ENCODE measurements at regions not wholly inside any gene's neighbourhood (a gene's known extent, or its start where the extent isn't known, plus 50 kb on each side); places are given as distances from the start of the nearest gene placed in this dataset.

GRCh38 chr9:119998614-119999013 lies 581.4 kb downstream of the CDK5RAP2 start:
- Mint-ChIP-seq H3K4me3 (no peak overlapping the region), H3K27me3 (no peaks in the 10 kb centered on the region), H3K4me1 (no peaks in the 10 kb centered on the region), H3K27ac (no peak overlapping the region), H3K9me3 (no peaks in the 10 kb centered on the region), H3K36me3 (ENCODE audit: low read depth) (no peaks in the 10 kb centered on the region)
- ChIA-PET CTCF (no interaction called here), POLR2A (no interaction called here)
- no peak for DNase-seq
- intact Hi-C loops (cut with micrococcal nuclease): no loop called here
- ATAC-seq (ENCODE audit: low read depth): no peak
- no peak for TF ChIP-seq CTCF (IDR thresholded peaks at IDR 0.05)

- Mint-ChIP-seq H3K36me3 (ENCODE audit: low read depth) (no peaks in the 10 kb centered on the region), H3K27me3 (no peaks in the 10 kb centered on the region), H3K9me3 (no peaks in the 10 kb centered on the region), H3K27ac (no peak overlapping the region), H3K4me3 (no peak overlapping the region), H3K4me1 (no peaks in the 10 kb centered on the region)
- ATAC-seq (ENCODE audit: low read depth): no peak
- CTCF ChIA-PET: no interaction called here
- no peak for TF ChIP-seq CTCF (IDR thresholded peaks at IDR 0.05)
- no peak for DNase-seq
- POLR2A ChIA-PET: no interaction called here
- intact Hi-C loops (cut with micrococcal nuclease): no loop called here
Measured at GRCh38 chr9:119991797-119992196, 588.2 kb downstream of the CDK5RAP2 start.

- H3K27me3 Mint-ChIP-seq: no peaks in the 10 kb centered on the region
- CTCF ChIA-PET: no interaction called here
- no peak for DNase-seq
- H3K36me3 Mint-ChIP-seq (ENCODE audit: low read depth): no peaks in the 10 kb centered on the region
- no peak for TF ChIP-seq CTCF (IDR thresholded peaks at IDR 0.05)
- no peaks in the 10 kb centered on the region for H3K4me1 Mint-ChIP-seq
- H3K9me3 Mint-ChIP-seq: no peaks in the 10 kb centered on the region
- no peak overlapping the region for H3K27ac Mint-ChIP-seq
- intact Hi-C loops (cut with micrococcal nuclease): no loop called here
- H3K4me3 Mint-ChIP-seq: no peak overlapping the region
- POLR2A ChIA-PET: no interaction called here
- no peak for ATAC-seq (ENCODE audit: low read depth)
Measured at GRCh38 chr9:119986713-119987112, 593.3 kb downstream of the CDK5RAP2 start.

GRCh38 chr9:119986205-119986604 lies 593.8 kb downstream of the CDK5RAP2 start:
- Mint-ChIP-seq H3K27ac (no peak overlapping the region), H3K36me3 (ENCODE audit: low read depth) (no peaks in the 10 kb centered on the region), H3K4me3 (no peak overlapping the region), H3K27me3 (peaks cover 1% of the 10 kb centered on the region), H3K4me1 (no peaks in the 10 kb centered on the region), H3K9me3 (no peaks in the 10 kb centered on the region)
- no peak for DNase-seq
- ChIA-PET POLR2A (no interaction called here), CTCF (no interaction called here)
- ATAC-seq (ENCODE audit: low read depth): no peak
- TF ChIP-seq CTCF (IDR thresholded peaks at IDR 0.05): no peak
- intact Hi-C loops (cut with micrococcal nuclease): no loop called here

- no peak for ATAC-seq (ENCODE audit: low read depth)
- Mint-ChIP-seq H3K27ac (no peak overlapping the region), H3K27me3 (peaks cover 11% of the 10 kb centered on the region), H3K4me3 (no peak overlapping the region), H3K36me3 (ENCODE audit: low read depth) (no peaks in the 10 kb centered on the region), H3K9me3 (no peaks in the 10 kb centered on the region), H3K4me1 (peaks cover under 1% of the 10 kb centered on the region)
- intact Hi-C loops (cut with micrococcal nuclease): no loop called here
- no peak for TF ChIP-seq CTCF (IDR thresholded peaks at IDR 0.05)
- POLR2A ChIA-PET: no interaction called here
- CTCF ChIA-PET: no interaction called here
- DNase-seq: no peak
Measured at GRCh38 chr9:119974026-119974425, 604.8 kb upstream of the BRINP1 start.

All from activated B cell treated with CpG ODN at 0.5 μM for 24 hours (primary cell).